HG02798 (cell line): ENCODE measurements at regions not wholly inside any gene's neighbourhood (a gene's known extent, or its start where the extent isn't known, plus 50 kb on each side); places are given as distances from the start of the nearest gene placed in this dataset.

ENCODE experiments used
- ATAC-seq: cut with Tn5 transposase; IDR thresholded peaks from one replicate; pipeline ENCODE4 v1.9.1; 2021; ENCODE audit warnings: mild to moderate bottlenecking; ENCODE audit not compliant: unreplicated experiment, poor library complexity

DNA sequence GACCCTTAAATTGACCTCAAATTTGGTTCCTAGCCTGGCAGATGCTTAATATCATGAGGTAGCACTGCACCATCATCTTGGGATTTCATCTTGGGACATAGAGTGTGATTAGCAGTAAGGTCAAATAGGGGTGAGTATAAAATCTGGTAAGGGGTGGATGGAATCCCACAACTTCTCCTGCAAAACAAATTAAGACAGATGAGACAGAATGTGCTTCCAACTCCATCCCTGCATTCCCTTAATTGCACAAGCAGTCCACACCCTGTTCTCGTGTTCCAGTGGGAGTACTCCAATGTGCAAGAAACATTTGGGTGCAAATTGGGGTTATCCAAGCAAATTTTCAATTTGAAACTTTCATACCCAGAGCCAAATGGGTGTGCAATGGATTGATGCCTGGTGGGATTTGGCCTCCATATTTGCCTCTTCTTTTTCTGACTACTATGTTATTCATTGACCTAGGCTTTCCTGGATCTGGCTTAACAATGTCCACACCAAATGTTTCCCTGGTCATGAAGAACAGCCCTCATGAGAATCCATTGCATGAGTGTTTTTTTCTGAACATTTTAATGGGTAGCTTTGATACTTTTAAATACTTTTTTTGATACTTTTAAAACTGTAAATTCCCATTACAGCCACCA, 785.0 kb upstream of the TSPY4 start:
- ATAC-seq: no peak

DNA sequence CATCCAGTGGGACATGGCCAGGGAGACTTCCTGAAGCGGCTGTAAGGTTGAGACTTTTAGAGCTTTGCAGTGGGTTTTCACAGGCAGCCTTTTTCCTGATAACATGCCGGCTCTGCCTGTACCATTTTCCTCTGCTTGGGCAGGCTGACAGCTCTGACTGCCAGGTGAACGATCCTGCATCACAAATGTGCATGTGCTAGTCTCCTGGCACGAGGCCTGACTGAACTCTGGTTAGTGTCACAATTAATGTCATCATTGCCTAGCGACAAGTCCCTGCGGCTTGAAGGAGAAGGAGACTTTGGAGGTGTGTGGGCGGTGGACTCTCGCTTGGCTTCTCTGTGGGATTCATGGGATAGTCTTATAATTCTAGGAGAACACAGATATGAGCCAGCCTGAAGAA, 783.6 kb upstream of the TSPY4 start:
- ATAC-seq: no peak

DNA sequence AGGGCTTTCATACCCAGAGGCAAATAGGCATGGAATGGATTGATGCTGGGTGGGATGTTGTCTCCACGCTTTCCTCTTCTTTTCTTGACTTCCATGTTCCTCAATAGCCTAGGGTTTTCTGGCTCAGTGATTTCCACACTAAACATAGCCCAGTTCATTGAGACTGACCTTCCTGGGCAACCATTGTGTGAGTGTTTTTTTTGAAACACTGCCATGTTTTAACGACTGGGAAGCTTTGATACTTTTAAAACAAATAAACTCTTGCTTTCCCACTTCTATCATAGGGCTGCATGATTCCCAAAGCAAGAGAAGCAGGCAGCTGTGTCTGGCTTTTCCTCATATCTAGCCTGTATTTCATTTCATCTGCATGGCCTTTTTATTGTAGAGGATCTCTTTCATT, 775.9 kb upstream of the TSPY4 start:
- ATAC-seq: no peak

DNA sequence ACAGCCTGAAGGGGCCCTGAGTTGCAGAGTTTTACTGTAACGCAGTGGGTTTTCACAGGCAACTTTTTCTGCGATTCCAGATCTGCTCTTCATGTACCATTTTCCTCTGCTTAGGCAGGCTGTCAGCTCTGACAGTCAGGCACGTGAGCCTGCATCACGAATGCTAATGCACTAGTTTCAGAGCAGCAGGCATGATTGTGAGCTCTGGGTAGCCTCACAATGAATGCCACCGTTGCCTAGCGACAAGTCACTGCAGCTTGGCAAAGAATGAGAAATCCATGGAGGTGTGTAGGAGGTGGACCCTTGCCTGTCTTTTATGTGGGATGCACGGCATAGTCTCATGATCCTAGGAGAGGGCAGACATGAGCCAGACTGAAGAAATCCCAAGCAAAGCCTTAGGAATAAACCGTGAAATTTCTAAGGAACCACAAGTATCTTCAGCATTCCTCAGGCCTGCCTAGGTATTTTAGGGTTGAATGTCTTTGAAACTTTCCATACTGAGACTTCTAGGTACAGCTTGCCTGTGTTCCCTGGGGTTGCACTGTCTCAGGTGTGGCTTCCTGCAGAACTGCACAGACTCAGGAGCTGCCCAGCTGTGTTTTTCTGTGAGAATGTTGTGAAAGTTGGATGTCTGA, 774.7 kb upstream of the TSPY4 start:
- ATAC-seq: no peak

DNA sequence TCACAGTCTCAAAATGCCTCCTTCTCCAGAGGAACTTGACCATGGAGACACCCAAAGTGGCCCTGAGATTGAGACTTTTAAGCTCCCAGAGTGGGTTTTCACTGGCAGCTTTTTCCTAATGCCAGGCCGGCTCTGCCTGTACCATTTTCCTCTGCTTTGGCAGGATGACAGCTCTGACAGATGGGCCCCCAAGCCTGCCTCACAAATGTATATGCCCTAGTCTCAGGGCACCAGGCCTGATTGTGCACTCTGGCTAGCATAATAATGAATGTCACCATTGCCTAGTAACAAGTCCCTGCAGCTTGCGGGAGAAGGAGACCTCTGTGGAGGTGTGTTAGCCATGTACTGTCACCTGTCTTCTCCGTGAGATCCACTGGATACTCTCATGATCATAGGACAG, 772.8 kb upstream of the TSPY4 start:
- no peak for ATAC-seq

DNA sequence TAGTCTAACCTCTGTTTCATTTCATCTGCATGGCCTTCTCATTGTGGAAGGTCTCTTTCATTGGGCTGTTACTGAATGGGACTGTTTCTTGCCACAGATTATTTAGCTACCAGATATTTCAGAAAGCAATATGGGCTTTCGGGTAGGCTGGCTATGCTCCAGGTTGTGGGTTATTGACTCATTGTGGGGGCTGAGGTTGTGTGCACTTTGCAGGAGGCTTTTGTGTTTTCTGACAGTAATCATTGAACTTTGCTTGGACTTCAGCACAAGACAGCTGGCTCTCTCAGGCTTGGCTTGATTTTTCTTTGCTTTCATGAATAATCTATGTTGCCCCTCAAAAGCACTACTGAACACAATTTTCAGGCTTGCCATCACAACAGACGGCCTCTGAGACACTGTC, 771.1 kb upstream of the TSPY4 start:
- ATAC-seq: no peak

DNA sequence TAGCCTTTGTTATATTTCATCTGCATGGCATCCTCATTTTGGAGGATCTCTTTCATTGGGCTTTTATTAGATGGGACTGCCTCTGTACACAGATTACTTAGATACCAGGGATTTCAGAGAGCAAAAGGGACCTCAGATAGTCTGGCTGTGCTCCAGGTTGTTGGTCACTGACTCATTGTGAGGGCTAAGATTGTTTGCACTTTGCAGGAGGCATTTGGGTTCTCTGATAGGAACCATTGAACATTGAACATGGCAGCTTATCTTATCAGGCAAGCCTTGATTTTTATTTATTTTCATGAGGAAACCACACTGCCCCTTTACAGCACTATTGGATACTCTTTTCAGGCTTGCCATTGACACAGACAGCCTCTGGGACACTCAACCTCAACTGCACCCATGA, 766.9 kb upstream of the TSPY4 start:
- no peak for ATAC-seq

DNA sequence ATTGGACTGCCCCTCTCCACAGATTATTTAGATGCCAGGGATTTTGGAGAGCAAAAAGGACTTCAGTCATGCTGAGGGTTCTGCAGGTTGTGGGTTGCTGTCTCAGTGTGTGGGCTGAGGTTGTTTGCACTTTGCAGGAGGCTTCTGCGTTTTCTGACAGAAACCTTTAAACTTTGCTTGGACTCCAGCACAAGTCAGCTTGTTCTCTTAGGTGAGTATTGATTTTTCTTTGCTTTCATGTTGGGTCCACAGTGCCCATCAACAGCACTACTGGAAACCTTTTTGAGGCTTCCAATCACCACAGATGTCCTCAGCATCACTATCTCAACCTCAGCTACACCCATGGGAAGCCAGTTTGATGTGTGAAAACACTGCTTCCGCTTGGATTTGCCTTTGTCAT, 764.3 kb upstream of the TSPY4 start:
- no peak for ATAC-seq

DNA sequence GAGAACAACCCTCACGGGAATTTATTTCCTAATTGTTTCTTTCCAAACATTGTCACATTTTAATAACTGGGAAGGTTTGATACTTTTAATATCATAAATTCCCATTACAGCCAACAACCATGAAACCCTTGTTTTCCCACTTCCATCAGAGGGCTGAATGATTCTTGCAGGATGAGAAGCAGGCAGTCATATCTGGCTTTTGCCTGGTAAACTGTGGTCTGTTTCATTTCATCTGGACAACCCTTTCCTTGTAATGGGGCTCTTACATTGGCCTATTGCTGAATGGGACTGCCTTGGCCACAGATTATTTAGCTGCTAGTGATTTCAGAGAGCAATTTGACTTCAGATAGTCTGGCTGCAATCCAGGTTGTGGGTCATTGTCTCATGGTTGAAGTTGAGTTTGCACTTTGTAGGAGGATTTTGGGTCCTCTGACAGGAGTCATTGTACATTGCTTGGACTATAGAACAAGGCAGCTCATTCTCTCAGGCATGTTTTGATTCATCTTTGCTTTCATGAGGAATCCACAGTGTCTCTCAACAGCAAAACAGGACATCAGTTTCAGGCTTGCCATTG, 754.9 kb upstream of the TSPY4 start:
- ATAC-seq: no peak

DNA sequence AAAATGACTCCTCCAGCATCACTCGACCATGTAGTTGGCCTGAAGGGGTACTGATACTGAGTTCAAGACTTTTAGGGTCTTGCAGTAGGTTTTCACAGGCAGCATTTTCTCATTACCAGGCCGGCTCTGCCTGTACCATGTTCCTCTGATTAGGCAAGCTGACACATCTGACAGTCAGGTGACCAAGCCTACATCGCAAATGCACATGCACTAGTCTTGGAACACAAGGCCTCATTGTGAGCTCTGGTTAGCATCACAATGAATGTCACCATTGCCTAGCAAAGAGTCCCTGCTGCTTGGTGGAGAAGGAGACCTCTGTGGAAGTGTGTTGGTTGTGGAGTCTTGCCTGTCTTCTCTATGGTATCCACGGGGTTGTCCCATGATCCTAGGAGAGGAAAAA, 754.1 kb upstream of the TSPY4 start:
- no peak for ATAC-seq

DNA sequence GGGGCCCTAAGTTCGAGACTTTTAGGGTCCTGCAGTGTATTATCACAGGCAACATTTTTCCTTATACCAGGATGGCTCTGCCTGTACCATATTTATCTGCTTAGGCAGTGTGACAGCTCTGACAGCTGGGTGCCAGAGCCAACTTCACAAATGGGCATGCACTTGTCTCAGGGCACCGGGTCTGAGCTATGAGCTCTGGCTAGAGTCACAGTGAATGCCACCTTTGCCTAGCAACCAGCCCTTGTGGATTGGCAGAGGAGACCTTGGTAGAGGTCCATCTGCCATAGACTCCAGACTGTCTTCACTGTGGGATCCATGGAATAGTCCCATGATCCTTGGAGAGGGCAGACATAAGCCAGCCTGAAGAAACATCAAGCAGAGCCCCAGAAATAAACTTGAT, 746.6 kb upstream of the TSPY4 start:
- no peak for ATAC-seq

DNA sequence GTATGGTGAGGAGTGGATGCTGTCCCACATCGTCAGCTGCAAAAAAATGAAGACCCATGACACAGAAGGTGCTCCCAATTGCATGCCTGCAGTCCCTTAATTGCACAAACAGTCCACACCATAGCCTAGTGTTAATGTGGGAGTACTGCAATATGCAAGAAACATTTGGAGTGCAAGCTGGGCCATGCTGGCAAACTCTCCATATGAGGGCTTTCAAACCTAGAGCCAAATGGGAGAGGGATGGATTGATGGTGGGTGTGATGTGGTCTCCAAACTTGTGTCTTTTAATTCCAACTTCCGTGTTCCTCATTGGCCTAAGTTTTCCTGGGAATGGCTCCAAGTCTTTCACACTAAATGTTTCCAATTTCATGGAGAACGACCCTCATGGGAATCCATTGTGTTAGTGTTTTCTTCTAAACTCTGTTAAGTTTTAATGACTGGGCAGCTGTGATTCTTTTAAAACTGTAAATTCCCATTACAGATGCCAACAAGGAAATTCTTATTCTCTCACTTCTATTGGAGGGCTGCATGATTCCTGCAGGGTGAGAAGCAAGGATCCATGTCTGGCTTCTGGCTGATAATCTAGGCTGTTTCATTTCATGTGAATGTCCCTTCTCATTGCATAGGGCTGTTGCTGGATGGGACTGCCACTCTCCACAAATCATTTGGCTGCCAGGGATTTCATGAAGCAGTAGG, 745.3 kb upstream of the TSPY4 start:
- no peak for ATAC-seq

DNA sequence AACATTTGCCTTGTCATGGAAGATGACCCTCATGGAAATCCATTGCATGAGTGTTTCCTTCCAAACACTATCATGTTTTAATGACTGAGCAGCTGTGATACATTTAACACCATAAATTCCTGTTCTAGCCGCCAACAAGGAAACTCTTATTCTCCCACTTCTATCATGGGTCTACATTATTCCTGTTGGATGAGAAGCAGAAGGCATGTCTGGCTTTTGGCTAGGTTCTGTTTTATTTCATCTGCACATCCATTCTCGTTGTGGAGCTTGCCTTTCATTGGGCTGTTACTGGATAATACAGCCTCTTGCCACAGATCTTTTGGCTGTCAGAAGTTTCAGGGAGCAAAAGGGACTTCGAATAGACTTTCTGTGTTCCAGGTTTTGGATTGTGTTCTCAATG, 742.6 kb upstream of the TSPY4 start:
- no peak for ATAC-seq

DNA sequence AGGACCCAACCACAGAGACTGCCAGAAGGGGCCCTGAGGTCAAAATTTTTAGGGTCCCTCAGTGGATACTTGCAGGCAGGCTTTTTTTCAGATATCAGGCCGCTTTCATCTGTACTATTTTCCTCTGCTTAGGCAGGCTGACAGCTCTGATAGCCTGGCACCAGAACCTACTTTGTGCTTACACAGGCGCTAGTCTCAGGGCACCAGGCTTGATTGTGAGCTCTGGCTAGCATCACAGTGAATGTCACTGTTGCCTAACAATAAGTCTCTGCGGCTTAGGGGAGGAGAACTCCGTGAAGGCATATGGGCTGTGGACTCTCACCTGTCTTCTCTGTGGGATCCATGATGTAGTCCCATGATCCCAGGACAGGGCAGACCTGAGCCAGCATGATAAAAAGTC, 738.1 kb upstream of the TSPY4 start:
- ATAC-seq: no peak

DNA sequence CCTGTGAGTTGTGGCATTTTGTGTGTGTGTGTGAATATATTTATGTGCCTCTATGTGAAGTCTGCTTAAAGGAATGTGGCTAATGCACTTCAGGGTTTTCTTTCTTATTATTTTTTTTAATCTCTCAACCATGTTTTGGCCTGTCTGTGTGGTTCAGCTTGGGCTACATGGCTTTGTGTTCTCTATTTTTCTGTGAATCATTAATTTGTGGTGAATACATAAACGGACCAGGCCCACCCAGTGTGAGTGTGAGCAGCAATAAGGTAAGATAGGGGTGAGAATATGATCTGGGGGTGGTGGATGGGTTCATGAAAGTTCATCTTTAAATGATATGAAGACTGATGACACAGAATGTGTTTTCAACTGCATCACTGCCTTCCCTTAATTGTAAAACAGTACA, 726.6 kb upstream of the TSPY4 start:
- ATAC-seq: no peak

DNA sequence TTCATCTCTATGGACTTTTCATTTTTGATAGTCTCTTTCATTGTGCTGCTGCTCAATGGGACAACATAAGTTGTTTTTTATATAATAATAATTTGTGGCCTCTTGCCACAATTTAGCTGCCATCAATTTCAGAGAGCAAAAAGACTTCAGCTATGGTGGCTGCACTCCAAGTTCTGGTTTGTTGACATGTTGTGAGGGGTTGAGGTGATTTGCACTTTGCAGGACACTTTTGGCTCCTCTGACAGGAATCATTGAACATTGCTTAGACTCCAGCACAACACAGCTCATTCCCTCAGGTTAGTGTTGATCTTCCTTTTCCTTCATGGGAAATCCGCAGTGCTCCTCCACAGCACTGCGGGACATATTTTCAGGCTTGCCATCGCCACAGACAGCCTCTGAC, 725.4 kb upstream of the TSPY4 start:
- ATAC-seq: no peak

DNA sequence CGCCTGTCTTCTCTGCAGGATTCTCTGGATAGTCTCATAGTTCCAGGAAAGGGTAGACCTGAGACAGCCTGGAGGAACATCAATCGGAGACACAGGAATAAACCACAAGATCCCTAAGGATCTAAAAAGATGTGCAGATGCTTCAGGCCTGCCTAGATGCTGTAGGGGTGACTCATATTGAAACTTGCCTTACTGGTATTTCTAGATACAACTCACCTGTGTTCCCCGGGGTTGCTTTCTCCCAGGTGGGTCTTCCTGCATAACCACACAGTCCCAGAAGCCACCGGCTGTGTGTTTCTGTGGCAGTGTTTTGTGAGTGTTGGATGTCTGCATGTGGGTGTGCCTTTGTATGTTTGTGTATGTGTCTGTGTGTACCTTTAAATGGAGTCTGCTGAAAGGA, 719.0 kb upstream of the TSPY4 start:
- no peak for ATAC-seq

DNA sequence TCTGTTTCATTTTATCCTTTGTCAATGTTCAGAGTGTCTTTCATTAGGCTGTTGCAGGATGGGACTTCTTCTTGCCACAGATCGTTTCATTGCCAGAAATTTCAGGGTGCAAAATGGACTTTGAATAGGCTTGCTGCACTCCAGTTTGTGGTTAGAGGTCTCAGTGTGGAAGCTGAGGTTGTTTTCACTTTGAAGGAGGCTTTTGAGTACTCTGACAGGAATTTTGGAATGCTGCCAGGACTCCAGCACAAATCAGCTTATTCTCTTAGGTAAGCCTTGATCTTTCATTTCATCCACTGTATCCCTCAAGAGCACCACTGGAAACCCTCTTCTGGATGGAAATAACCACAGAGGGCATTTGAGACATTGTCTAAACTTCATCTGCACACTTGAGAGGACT, 715.1 kb upstream of the TSPY4 start:
- no peak for ATAC-seq

DNA sequence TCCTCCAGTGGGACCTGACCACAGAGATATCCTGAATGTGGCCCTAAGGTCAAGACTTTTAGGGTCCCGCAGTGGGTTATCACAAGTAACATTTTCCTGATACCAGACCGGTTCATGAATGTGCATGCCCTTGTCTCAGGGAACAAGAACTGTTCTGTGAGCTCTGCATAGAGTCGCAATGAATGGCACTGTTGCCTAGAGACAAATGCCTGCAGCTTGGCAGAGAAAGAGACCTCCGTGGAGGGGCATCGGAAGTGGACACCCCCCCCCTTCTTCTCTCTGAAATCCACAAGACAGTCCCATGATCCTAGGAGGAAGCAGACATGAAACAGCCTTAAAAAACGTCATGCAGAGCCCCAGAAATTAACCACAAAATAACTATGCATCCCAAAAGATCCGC, 714.4 kb upstream of the TSPY4 start:
- ATAC-seq: no peak

DNA sequence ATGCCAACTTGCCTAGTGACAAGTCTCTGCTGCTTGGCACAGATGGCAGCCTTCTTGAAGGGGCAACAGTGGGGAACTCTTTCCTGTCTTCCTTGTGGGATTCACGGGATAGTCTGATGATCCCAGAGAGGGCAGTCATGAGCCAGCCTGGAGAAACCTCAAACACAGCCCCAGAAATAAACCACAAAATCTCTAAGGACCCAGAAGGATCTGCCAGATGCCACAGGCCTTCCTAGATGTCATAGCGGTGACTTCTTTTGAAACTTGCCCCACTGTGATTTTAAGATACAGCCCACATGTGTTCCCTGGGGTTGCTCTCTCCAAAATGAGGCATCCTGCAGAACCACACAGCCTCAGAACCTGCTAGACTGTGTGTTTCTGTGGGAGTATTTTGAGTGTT, 707.6 kb upstream of the TSPY4 start:
- ATAC-seq: no peak

DNA sequence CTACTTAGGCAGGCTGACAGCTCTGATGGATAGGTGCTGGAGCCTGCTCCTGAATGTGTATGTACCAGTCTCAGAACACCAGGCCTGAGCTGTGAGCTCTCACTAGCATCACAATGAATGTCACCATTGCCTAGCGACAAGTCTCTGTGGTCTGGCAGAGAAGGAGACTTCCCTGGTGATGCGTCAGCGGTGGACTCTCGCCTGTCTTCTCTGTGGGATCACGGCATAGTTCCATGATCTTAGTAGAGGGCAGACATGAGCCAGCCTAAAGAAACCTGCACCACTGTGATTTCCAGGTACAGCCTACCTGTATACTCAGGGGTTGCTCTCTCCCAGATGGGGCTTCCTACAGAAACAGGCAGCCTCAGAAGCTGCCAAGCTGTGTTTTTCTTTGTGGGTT, 699.2 kb upstream of the TSPY4 start:
- no peak for ATAC-seq

DNA sequence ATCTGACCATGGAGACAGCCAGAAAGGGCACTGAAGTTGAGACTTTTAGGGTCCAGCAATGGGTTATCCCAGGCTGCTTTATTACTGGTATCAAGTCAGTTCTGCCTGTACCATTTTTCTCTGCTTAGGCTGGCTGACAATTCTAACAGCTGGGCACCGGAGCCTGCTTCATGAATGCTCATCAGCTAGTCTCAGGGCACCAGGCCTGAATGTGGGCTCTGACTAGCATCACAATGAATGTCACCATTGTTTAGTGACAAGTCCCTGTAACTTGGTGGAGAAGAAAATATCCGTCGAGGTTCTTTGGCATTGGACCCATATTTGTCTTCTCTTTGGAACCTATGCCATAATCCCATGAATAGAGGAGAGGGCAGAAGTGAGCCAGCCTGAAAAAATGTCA, 692.3 kb upstream of the TSPY4 start:
- ATAC-seq: no peak
